Body of pancreas (tissue), 4 donors: ENCODE measurements at regions not wholly inside any gene's neighbourhood (a gene's known extent, or its start where the extent isn't known, plus 50 kb on each side); places are given as distances from the start of the nearest gene placed in this dataset.
"Not testable (repeated sequence)": the region's sequence is repeated elsewhere in the genome, so short reads cannot be mapped to it uniquely, and the experiment has no call there.

Experiments
- ATAC-seq: fragments of 150-250 bp; one replicate; pipeline ENCODE4 v1.9.1; 2016
- DNase-seq, 4 donors: peaks; one replicate each; pipeline ENCODE4 v3.0.0-alpha.2; 2019
- H3K27ac ChIP-seq, 4 donors: fragments of 200-600 bp; sonication (generic); 1 replicate in 3 of 4; 2 replicates in 1 of 4; pipeline versions ENCODE4 v1.5.1 to v1.6.1; 2016 to 2019; ENCODE audit warnings: mild to moderate bottlenecking in 1 of 4, mixed read lengths in 1 of 4, moderate library complexity in 1 of 4
- H3K27me3 ChIP-seq, 2 donors: fragments of 200-600 bp; sonication (generic); one replicate each; pipeline ENCODE4 v1.6.0; 2016; ENCODE audit warnings: mild to moderate bottlenecking in 1 of 2
- H3K36me3 ChIP-seq, 2 donors: fragments of 200-600 bp; sonication (generic); replicated peaks in 1 of 2; 2 replicates each; pipeline ENCODE4 v1.5.1; 2016; ENCODE audit warnings: low read depth in 2 of 2; ENCODE audit not compliant: insufficient read depth in 1 of 2
- H3K4me1 ChIP-seq: fragments of 200-600 bp; sonication (generic); one replicate; pipeline ENCODE4 v1.6.0; 2016
- H3K4me3 ChIP-seq, 2 donors: fragments of 200-600 bp; sonication (generic); 1 replicate in 1 of 2; 2 replicates in 1 of 2; pipeline ENCODE4 v1.5.1; 2016 to 2019
- H3K9me3 ChIP-seq, 3 donors: fragments of 200-600 bp; sonication (generic); 1 replicate in 2 of 3; 2 replicates in 1 of 3; pipeline ENCODE4 v1.5.1; 2016
- CTCF ChIP-seq, 7 experiments: fragments of 450-650 bp in 4 of 7; fragments of 200-600 bp in 3 of 7; sonication (generic) in 3 of 7; IDR thresholded peaks; one replicate each; pipeline ENCODE4 v1.5.1; 2016 to 2019; ENCODE audit warnings: antibody characterized with exemption in 7 of 7
- POLR2A ChIP-seq, 3 donors: fragments of 450-650 bp; IDR thresholded peaks; one replicate each; pipeline ENCODE4 v1.6.1; 2016; ENCODE audit warnings: antibody characterized with exemption in 3 of 3, mild to moderate bottlenecking in 2 of 3
- WGBS, 2 donors: methylation state at CpG; one replicate each; pipeline ENCODE4 v1.1.5; 2017; 5-methylcytosine and 5-hydroxymethylcytosine counted together
- intact Hi-C: fragments of 100-400 bp; cut with DNase I; formaldehyde crosslinking; loops from one replicate; pipeline ENCODE4 v1.15.1; 2023

- peaks cover 0 to 6% (median 0%) of the 10 kb centered on the region in 3 donors for H3K9me3 ChIP-seq
- 24 to 30% methylated on average over 4 of the region's 4 CpGs for WGBS, 2 donors
- no peak overlapping the region for H3K27ac ChIP-seq
- no peak for DNase-seq
- H3K4me1 ChIP-seq: no peaks in the 10 kb centered on the region
- H3K4me3 ChIP-seq: no peak overlapping the region
- no peak for TF ChIP-seq POLR2A (IDR thresholded peaks at IDR 0.05)
- no peak for TF ChIP-seq CTCF (IDR thresholded peaks at IDR 0.05)
- H3K36me3 ChIP-seq: no peaks in the 10 kb centered on the region
- intact Hi-C loops: no loop called here
- ATAC-seq: no peak
- H3K27me3 ChIP-seq: no peaks in the 10 kb centered on the region
These were observed 230.6 kb upstream of the LHX5 start for GRCh38 chr12:113702276-113702675.

- DNase-seq: no peak
- no peaks in the 10 kb centered on the region for H3K36me3 ChIP-seq
- no peak for TF ChIP-seq POLR2A (IDR thresholded peaks at IDR 0.05)
- no peak for TF ChIP-seq CTCF (IDR thresholded peaks at IDR 0.05)
- no peak for ATAC-seq
- H3K9me3 ChIP-seq: peaks cover 0 to 6% (median 0%) of the 10 kb centered on the region in 3 donors
- H3K4me3 ChIP-seq: no peak overlapping the region
- H3K4me1 ChIP-seq: no peaks in the 10 kb centered on the region
- intact Hi-C loops: no loop called here
- WGBS, 2 donors: 9 to 19% methylated on average over 3 to 5 of the region's 5 CpGs
- H3K27ac ChIP-seq: no peak overlapping the region
- H3K27me3 ChIP-seq: no peaks in the 10 kb centered on the region
These were observed 229.3 kb upstream of the LHX5 start for GRCh38 chr12:113700943-113701342.

GRCh38 chr12:113699984-113700383, 228.3 kb upstream of the LHX5 start:
- H3K27ac ChIP-seq, H3K27me3 ChIP-seq, DNase-seq, ATAC-seq, H3K4me1 ChIP-seq, H3K9me3 ChIP-seq, H3K4me3 ChIP-seq, H3K36me3 ChIP-seq, intact Hi-C loops: not testable (repeated sequence)
- WGBS, 2 donors: 40 to 46% methylated on average over 3 of the region's 3 CpGs

- H3K27me3 ChIP-seq: no peaks in the 10 kb centered on the region
- DNase-seq (no peak), ATAC-seq (no peak)
- H3K36me3 ChIP-seq: no peaks in the 10 kb centered on the region
- H3K27ac ChIP-seq: no peak overlapping the region
- WGBS, 2 donors: 36 to 68% methylated on average over 5 of the region's 5 CpGs
- TF ChIP-seq CTCF (IDR thresholded peaks at IDR 0.05): no peak
- no peak for TF ChIP-seq POLR2A (IDR thresholded peaks at IDR 0.05)
- intact Hi-C loops: no loop called here
- no peaks in the 10 kb centered on the region for H3K4me1 ChIP-seq
- peaks cover 0 to 6% (median 0%) of the 10 kb centered on the region in 3 donors for H3K9me3 ChIP-seq
- H3K4me3 ChIP-seq: no peak overlapping the region
These were observed 226.8 kb upstream of the LHX5 start for GRCh38 chr12:113698510-113698858.

- DNase-seq (peak in 1 of 4 donors; percentile 7), ATAC-seq (no peak)
- H3K27me3 ChIP-seq: no peaks in the 10 kb centered on the region
- TF ChIP-seq POLR2A (IDR thresholded peaks at IDR 0.05): no peak
- TF ChIP-seq CTCF (IDR thresholded peaks at IDR 0.05): no peak
- H3K9me3 ChIP-seq: peaks cover 0 to 6% (median 0%) of the 10 kb centered on the region in 3 donors
- H3K36me3 ChIP-seq: no peaks in the 10 kb centered on the region
- no peak overlapping the region for H3K27ac ChIP-seq
- no peak overlapping the region for H3K4me3 ChIP-seq
- intact Hi-C loops: no loop called here
- no peaks in the 10 kb centered on the region for H3K4me1 ChIP-seq
- 14 to 16% methylated on average over 10 to 11 of the region's 11 CpGs for WGBS, 2 donors
These were observed 226.2 kb upstream of the LHX5 start for GRCh38 chr12:113697651-113698509.
